HG03045 (cell line): ENCODE measurements at regions not wholly inside any gene's neighbourhood (a gene's known extent, or its start where the extent isn't known, plus 50 kb on each side); places are given as distances from the start of the nearest gene placed in this dataset.

ENCODE experiments used
- ATAC-seq: cut with Tn5 transposase; IDR thresholded peaks from one replicate; pipeline ENCODE4 v1.9.1; 2021; ENCODE audit warnings: mild to moderate bottlenecking, moderate library complexity; ENCODE audit not compliant: unreplicated experiment

- ATAC-seq = no peak
Measured at GRCh38 chr2:898319-898718, 52.3 kb upstream of the SNTG2 start.

GRCh38 chr2:897091-897490 is 53.6 kb upstream of the SNTG2 start:
- no peak for ATAC-seq

DNA sequence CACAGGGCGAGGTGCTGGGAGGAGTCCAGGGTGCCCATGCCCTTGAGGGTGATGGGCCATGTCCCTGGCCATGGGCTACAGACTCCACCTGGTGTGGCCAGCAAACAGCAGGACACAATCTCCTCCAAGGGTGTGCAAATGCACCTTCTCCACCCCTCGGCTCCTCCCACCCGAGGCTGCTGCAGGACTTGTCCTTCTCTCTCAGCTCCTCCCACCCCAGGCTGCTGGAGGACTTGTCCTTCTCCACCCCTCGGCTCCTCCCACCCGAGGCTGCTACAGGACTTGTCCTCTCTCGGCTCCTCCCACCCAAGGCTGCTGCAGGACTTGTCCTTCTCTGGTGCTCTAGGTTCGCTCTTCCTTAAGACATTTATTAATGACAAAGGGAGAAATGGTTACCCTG is 57.3 kb upstream of the SNTG2 start:
- no peak for ATAC-seq

DNA sequence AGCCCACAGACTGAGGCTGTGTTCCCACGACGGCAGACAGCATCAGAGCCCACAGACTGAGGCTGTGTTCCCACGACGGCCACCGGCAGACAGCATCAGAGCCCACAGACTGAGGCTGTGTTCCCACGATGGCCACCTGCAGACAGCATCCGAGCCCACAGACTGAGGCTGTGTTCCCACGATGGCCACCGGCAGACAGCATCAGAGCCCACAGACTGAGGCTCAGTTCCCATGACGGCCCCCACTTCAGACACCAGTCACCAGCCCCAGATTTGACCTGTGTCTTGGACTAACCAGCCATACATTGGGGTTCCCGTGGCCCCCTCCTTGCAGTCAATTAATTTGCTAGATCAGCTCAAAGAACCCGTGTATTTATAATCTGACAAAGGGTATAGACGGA is 57.8 kb upstream of the SNTG2 start:
- ATAC-seq = no peak

DNA sequence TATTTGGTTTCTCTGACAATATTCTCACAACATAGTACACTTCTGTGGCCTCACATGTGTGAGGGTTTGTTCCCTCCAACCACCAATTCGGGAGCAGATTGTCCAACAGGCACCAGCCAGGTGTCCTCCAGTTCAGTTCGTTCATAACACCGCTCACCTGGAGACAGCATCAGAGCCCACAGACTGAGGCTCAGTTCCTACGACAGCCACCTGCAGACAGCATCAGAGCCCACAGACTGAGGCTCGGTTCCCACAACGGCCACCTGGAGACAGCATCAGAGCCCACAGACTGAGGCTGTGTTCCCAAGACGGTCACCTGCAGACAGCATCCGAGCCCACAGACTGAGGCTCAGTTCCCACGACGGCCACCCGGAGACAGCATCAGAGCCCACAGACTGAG is 58.2 kb upstream of the SNTG2 start:
- no peak for ATAC-seq

- no peak for ATAC-seq
Measured at GRCh38 chr2:891734-892133, 58.9 kb upstream of the SNTG2 start.

DNA sequence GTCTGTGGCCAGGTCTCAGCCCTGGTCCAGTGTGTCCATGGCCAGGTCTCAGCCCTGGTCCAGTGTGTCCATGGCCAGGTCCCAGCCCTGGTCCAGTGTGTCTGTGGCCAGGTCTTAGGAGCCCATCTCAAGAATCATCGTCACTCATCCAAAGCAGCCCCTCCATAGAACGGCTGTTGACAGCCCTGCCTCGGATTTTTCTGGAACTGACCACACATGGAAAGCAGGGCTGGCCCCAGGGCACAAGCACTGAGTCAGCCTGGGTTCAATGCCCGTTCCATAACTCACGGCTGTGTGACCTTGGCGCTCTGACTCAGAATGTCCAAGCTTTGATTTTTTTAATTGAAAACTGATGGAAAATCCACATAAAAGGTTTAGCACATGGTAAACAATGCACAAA is 59.9 kb upstream of the SNTG2 start:
- ATAC-seq = no peak

DNA sequence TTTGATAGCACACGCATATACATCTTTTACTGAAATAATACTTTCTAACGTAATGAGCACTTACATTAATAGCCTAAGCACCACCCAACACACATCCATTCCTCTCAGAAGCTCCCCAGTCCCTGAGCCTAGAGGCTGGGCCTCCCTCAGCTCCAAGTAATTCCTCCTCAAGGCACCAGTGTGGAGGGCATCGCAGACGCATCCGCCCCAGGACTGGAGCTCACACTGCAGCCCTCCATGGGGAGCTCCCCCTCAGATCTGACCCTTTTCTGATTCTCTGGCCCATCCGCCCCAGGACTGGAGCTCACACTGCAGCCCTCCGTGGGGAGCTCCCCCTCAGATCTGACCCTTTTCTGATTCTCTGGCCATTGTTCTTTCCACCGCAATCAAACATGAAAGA is 60.4 kb upstream of the SNTG2 start:
- ATAC-seq = no peak

GRCh38 chr2:888906-889566 is 61.6 kb upstream of the SNTG2 start:
- ATAC-seq = no peak

DNA sequence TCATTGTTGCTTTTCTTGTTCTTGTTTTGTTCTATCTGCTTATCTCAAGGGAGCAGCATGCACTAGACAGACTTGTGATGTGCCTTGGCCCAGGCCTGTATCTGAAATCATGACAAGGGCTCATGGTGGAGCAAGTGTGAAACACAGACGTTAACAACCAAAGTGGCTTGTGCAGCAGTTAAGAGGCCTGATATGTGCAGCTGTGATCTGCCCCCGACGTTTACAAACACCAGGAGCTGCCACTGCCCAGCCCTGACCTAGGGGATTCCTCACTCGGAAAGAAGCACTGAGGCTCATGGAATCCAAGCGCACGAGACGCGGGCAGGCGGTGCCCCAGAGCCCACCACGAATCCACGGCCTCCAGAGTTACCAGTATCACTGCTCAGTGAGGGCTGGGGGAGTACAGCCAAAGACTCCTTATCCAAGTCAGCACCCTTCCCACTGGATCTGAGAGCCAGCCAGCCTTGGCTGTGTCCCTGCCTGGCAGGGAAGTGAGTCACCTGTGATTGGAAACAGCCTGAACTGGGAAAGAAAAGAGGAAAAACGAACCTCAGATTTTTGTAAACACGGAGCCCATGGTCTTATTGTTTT is 62.3 kb upstream of the SNTG2 start:
- no peak for ATAC-seq

DNA sequence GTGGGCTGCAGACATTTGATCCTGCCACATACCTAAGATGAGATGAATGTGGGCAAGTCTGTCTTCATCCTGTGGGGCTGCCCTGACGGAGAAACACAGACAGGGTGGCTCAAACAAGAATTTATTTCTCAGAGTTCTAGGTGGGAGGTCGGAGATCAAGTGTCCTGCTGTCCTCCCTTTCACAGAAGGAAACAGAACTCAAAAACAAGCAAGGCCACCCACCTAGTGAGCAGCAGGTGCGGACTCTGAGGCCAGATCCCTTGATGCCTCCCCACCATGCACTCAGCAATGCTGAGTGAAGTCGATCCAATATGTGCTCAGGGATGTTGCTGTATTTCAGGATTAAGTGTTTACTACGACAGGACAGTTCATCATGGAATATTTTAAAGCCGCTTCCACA is 63.0 kb upstream of the SNTG2 start:
- no peak for ATAC-seq

DNA sequence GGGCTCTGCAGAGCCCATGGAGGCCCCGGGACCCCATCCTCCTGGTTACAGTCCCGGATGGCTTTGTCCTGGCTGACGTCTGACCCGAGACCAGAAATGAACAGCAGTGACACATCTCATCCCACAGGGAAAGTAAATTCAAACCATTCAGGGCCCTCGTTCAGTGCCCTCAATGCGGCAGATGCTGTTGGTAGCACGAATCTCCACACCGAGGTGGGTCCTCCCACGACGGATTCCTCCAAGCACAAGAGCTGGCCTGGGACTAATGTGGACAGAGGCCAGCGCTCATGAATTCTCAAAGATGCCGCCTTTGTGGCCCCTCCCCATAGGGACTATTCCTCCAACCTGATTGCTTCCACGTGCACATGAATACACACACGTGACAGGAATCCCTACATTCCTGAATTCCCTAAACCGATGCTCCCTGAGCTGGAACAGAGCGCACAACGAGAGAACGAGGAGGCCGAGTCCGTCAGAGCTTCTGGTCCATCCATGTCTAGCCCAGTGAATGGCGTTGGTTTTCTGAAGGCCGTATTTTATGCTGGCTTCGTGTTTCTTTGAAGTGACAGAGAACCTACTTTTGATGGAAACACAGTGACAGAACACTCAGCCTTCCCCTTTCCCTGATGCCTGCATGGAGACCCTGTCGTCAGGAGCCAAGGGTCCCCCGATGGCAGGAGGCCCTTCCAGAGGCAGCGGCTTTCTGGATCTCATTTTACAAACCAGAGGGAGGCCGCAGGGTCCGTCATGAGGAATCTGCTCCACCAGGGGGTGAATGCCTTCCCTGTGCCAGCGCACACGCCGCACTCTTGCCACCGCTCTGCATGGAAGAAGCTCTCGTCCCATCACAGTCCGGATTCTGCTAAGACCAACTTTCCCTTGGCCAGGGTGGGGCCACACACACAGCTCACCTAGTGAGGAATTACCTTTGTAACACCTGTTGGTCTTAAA is 64.3 kb upstream of the SNTG2 start:
- ATAC-seq = no peak

DNA sequence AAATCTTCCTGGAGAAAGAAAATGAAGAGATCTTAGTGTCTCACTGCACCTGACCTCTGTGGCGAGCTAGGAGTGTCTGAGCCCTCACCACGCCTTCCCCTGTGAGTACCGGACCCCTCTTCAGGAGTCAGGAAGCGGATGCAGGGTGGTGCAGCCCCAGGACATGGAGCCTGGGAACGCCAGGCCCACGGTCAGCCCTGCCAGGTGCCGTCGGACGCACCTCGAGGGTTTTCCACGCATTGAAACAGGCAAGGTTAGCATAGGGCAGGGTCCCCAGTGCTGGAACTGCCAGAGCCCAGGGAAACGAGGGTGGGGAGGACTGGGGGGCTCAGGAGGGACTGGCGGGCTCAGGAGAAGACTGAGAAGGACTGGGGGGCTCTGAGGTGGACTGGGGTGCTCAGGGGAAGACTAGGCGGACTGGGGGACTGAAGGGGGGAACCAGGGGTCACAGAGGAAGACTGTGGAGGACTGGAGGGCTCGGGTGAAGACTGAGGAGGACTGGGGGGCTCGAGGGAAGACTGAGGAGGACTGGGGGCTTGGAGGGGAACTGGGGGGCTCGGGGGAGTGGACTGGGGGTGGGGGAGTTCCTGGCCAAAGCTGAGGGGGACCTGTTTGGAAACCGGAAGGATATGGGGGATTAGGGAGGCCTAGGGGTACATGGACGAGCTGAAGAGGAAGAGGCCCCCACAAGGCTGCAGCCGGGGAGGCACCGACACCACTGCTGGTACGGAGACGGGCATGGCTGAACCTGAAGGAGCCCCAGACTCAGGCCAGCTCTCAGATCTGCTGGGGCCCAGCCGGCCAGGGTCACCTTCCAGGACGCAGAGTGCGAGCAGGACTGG is 65.2 kb upstream of the SNTG2 start:
- no peak for ATAC-seq

GRCh38 chr2:883803-884748 is 66.6 kb upstream of the SNTG2 start:
- ATAC-seq = no peak

GRCh38 chr2:883260-883802 is 67.3 kb upstream of the SNTG2 start:
- ATAC-seq = no peak

- peak; percentile 84 for ATAC-seq
Measured at GRCh38 chr2:881204-881918, 69.3 kb upstream of the SNTG2 start.

GRCh38 chr2:880201-880970 is 70.3 kb upstream of the SNTG2 start:
- ATAC-seq = no peak

GRCh38 chr2:879540-879939 is 71.1 kb upstream of the SNTG2 start:
- ATAC-seq = no peak
